Activated CD8-positive, alpha-beta T cell treated with anti-CD3 and anti-CD28 coated beads for 36 hours (primary cell): ENCODE measurements at regions not wholly inside any gene's neighbourhood (a gene's known extent, or its start where the extent isn't known, plus 50 kb on each side); places are given as distances from the start of the nearest gene placed in this dataset.

ENCODE experiments used
- ATAC-seq: fragments of 200-7000 bp; cut with Tn5 transposase; one replicate; pipeline ENCODE4 v1.10.0; 2021; ENCODE audit warnings: mild to moderate bottlenecking, moderate library complexity
- CTCF ChIA-PET: fragments of 350-600 bp; sonication (Branson Sonifier 250); formaldehyde crosslinking; loops from one replicate; lab custom pipeline; 2021; ENCODE audit warnings: antibody characterized with exemption; lab: Charles Lee
- POLR2A ChIA-PET: fragments of 350-600 bp; sonication (Branson Sonifier 250); formaldehyde crosslinking; loops from one replicate; lab custom pipeline; 2021; ENCODE audit warnings: antibody characterized with exemption; lab: Charles Lee
- DNase-seq: peaks from one replicate; pipeline ENCODE4 v3.0.0-alpha.2; 2020
- H3K27ac Mint-ChIP-seq: one replicate; pipeline ENCODE4 v1.8.0; 2021; ENCODE audit warnings: mild to moderate bottlenecking, mixed read lengths
- H3K27me3 Mint-ChIP-seq: one replicate; pipeline ENCODE4 v1.8.0; 2021; ENCODE audit warnings: mixed read lengths
- H3K36me3 Mint-ChIP-seq: one replicate; pipeline ENCODE4 v1.8.0; 2021; ENCODE audit warnings: low read depth, mixed read lengths
- H3K4me1 Mint-ChIP-seq: one replicate; pipeline ENCODE4 v1.8.0; 2021; ENCODE audit warnings: low read depth, mixed read lengths
- H3K4me3 Mint-ChIP-seq: one replicate; pipeline ENCODE4 v1.8.0; 2021; ENCODE audit warnings: mild to moderate bottlenecking, moderate library complexity, mixed read lengths
- H3K9me3 Mint-ChIP-seq: one replicate; pipeline ENCODE4 v1.8.0; 2021; ENCODE audit warnings: mixed read lengths
- CTCF ChIP-seq: fragments of 200-600 bp; IDR thresholded peaks from one replicate; pipeline ENCODE4 v1.8.0; 2022; ENCODE audit warnings: antibody characterized with exemption, mild to moderate bottlenecking
- intact Hi-C: fragments of 100-400 bp; cut with micrococcal nuclease; formaldehyde crosslinking; loops from one replicate; pipeline ENCODE4 v1.10.0; 2022

- H3K4me1 Mint-ChIP-seq: no peaks in the 10 kb centered on the region
- intact Hi-C loops: no loop called here
- DNase-seq (no peak), ATAC-seq (no peak)
- H3K36me3 Mint-ChIP-seq: no peaks in the 10 kb centered on the region
- H3K27ac Mint-ChIP-seq: no peak overlapping the region
- POLR2A ChIA-PET: no interaction called here
- TF ChIP-seq CTCF: no peak
- CTCF ChIA-PET: no interaction called here
- H3K9me3 Mint-ChIP-seq: peaks cover 4% of the 10 kb centered on the region
- no peak overlapping the region for H3K4me3 Mint-ChIP-seq
- no peaks in the 10 kb centered on the region for H3K27me3 Mint-ChIP-seq
Measured at GRCh38 chr3:73813291-73813690, 188.6 kb upstream of the PDZRN3 start.

GRCh38 chr3:73812054-73812453 is 187.3 kb upstream of the PDZRN3 start:
- DNase-seq: no peak
- Mint-ChIP-seq H3K4me1 (no peaks in the 10 kb centered on the region), H3K27me3 (no peaks in the 10 kb centered on the region), H3K27ac (no peak overlapping the region), H3K4me3 (no peak overlapping the region), H3K9me3 (peaks cover 4% of the 10 kb centered on the region), H3K36me3 (no peaks in the 10 kb centered on the region)
- no peak for TF ChIP-seq CTCF
- no peak for ATAC-seq
- ChIA-PET CTCF (no interaction called here), POLR2A (no interaction called here)
- intact Hi-C loops: no loop called here

GRCh38 chr3:73808862-73809509 is 184.2 kb upstream of the PDZRN3 start:
- H3K9me3 Mint-ChIP-seq: peaks cover 6% of the 10 kb centered on the region
- no peaks in the 10 kb centered on the region for H3K27me3 Mint-ChIP-seq
- H3K36me3 Mint-ChIP-seq: no peaks in the 10 kb centered on the region
- H3K4me3 Mint-ChIP-seq: no peak overlapping the region
- ATAC-seq (no peak), DNase-seq (no peak)
- CTCF ChIA-PET: no interaction called here
- TF ChIP-seq CTCF: no peak
- no peak overlapping the region for H3K27ac Mint-ChIP-seq
- H3K4me1 Mint-ChIP-seq: no peaks in the 10 kb centered on the region
- intact Hi-C loops: no loop called here
- POLR2A ChIA-PET: interaction anchor here (0.6 kb wide), 1 partner anchor 60 kb away, joined by 3 read pairs; no protein-coding TSS in a partner anchor

- ATAC-seq (no peak), DNase-seq (no peak)
- POLR2A ChIA-PET: no interaction called here
- no peak overlapping the region for H3K27ac Mint-ChIP-seq
- no peaks in the 10 kb centered on the region for H3K4me1 Mint-ChIP-seq
- no peak overlapping the region for H3K4me3 Mint-ChIP-seq
- CTCF ChIA-PET: interaction anchor here (1.2 kb wide), 1 partner anchor 704 kb away, joined by 3 read pairs; no protein-coding TSS in a partner anchor
- no peak for TF ChIP-seq CTCF
- intact Hi-C loops: no loop called here
- H3K27me3 Mint-ChIP-seq: no peaks in the 10 kb centered on the region
- no peaks in the 10 kb centered on the region for H3K36me3 Mint-ChIP-seq
- peaks cover 4% of the 10 kb centered on the region for H3K9me3 Mint-ChIP-seq
Measured at GRCh38 chr3:73805435-73805834, 180.7 kb upstream of the PDZRN3 start.

- peaks cover 3% of the 10 kb centered on the region for H3K9me3 Mint-ChIP-seq
- H3K4me3 Mint-ChIP-seq: no peak overlapping the region
- no peak overlapping the region for H3K27ac Mint-ChIP-seq
- DNase-seq: no peak
- H3K27me3 Mint-ChIP-seq: no peaks in the 10 kb centered on the region
- ATAC-seq: no peak
- CTCF ChIA-PET: no interaction called here
- POLR2A ChIA-PET: no interaction called here
- TF ChIP-seq CTCF: no peak
- intact Hi-C loops: no loop called here
- no peaks in the 10 kb centered on the region for H3K4me1 Mint-ChIP-seq
- H3K36me3 Mint-ChIP-seq: no peaks in the 10 kb centered on the region
Measured at GRCh38 chr3:73804204-73804603, 179.5 kb upstream of the PDZRN3 start.
